HEK293 (cell line): ENCODE measurements at regions not wholly inside any gene's neighbourhood (a gene's known extent, or its start where the extent isn't known, plus 50 kb on each side); places are given as distances from the start of the nearest gene placed in this dataset.

ENCODE experiments used
- CTCF ChIA-PET: fragments of 350-600 bp; formaldehyde crosslinking; extraction: SDS; loops from one replicate; lab custom pipeline; 2021; ENCODE audit warnings: antibody characterized with exemption; lab: Yijun Ruan, JAX
- POLR2A ChIA-PET: fragments of 300-600 bp; formaldehyde crosslinking; extraction: SDS; loops from one replicate; lab custom pipeline; 2020; ENCODE audit warnings: antibody characterized with exemption, inconsistent platforms; lab: Yijun Ruan, JAX
- H3K27ac ChIP-seq: fragments of 200-500 bp; sonication (Bioruptor generic); 2 replicates; pipeline ENCODE4 v1.5.1; 2014; ENCODE audit warnings: low read depth, low read length, control low read depth, inconsistent platforms; ENCODE audit errors: extremely low read depth
- H3K36me3 ChIP-seq, 2 experiments: fragments of 200-500 bp in 1 of 2; sonication (Bioruptor generic) in 1 of 2; 1 replicate in 1 of 2; 2 replicates in 1 of 2; pipeline ENCODE4 v1.5.1; 2014 to 2017; ENCODE audit warnings: inconsistent platforms in 2 of 2, low read length in 2 of 2; ENCODE audit not compliant: control insufficient read depth in 2 of 2, insufficient read depth in 1 of 2
- H3K4me1 ChIP-seq: fragments of 200-500 bp; sonication (Bioruptor generic); 2 replicates; pipeline ENCODE4 v1.5.1; 2014; ENCODE audit warnings: mild to moderate bottlenecking, low read length, inconsistent platforms; ENCODE audit not compliant: control insufficient read depth, insufficient read depth
- H3K4me3 ChIP-seq: 2 replicates; pipeline ENCODE4 v1.5.1; 2011; ENCODE audit warnings: low read depth, mild to moderate bottlenecking, control low read depth, low read length, moderate library complexity
- H3K9me3 ChIP-seq: fragments of 200-500 bp; sonication (Bioruptor generic); 2 replicates; pipeline ENCODE4 v1.5.1; 2014; ENCODE audit warnings: low read depth, low read length, inconsistent platforms; ENCODE audit not compliant: control insufficient read depth, insufficient read depth
- RBAK ChIP-seq: fragments of 450-650 bp; formaldehyde crosslinking; IDR thresholded peaks from 2 replicates; pipeline ENCODE4 v1.5.1; 2016; ENCODE audit warnings: missing biosample characterization, missing genetic modification characterization
- ZBTB10 ChIP-seq: fragments of 450-650 bp; formaldehyde crosslinking; IDR thresholded peaks from 2 replicates; pipeline ENCODE4 v1.5.1; 2016; ENCODE audit warnings: missing biosample characterization, missing genetic modification characterization
- ZBTB8A ChIP-seq: fragments of 450-650 bp; formaldehyde crosslinking; IDR thresholded peaks from 2 replicates; pipeline ENCODE4 v1.5.1; 2016; ENCODE audit warnings: missing biosample characterization, missing genetic modification characterization
- ZNF16 ChIP-seq: fragments of 450-650 bp; formaldehyde crosslinking; IDR thresholded peaks from 2 replicates; pipeline ENCODE4 v1.5.1; 2016; ENCODE audit warnings: low read depth, missing biosample characterization, missing genetic modification characterization
- ZNF169 ChIP-seq: fragments of 450-650 bp; formaldehyde crosslinking; IDR thresholded peaks from 2 replicates; pipeline ENCODE4 v1.5.1; 2016; ENCODE audit warnings: missing biosample characterization, missing genetic modification characterization
- ZNF184 ChIP-seq: fragments of 450-650 bp; IDR thresholded peaks from 2 replicates; pipeline ENCODE4 v1.5.1; 2018; ENCODE audit warnings: missing biosample characterization, mild to moderate bottlenecking, missing genetic modification characterization
- ZNF211 ChIP-seq: fragments of 450-650 bp; formaldehyde crosslinking; IDR thresholded peaks from 2 replicates; pipeline ENCODE4 v1.5.1; 2016; ENCODE audit warnings: low read depth, missing biosample characterization, missing genetic modification characterization
- ZNF221 ChIP-seq: fragments of 450-650 bp; formaldehyde crosslinking; IDR thresholded peaks from 2 replicates; pipeline ENCODE4 v1.5.1; 2017; ENCODE audit warnings: missing biosample characterization, missing genetic modification characterization, borderline replicate concordance
- ZNF26 ChIP-seq: fragments of 450-650 bp; formaldehyde crosslinking; IDR thresholded peaks from 2 replicates; pipeline ENCODE4 v1.5.1; 2016; ENCODE audit warnings: missing biosample characterization, missing genetic modification characterization
- ZNF302 ChIP-seq: fragments of 450-650 bp; formaldehyde crosslinking; IDR thresholded peaks from 2 replicates; pipeline ENCODE4 v1.5.1; 2016; ENCODE audit warnings: missing biosample characterization, missing genetic modification characterization, low read depth
- ZNF501 ChIP-seq: fragments of 450-650 bp; formaldehyde crosslinking; IDR thresholded peaks from 2 replicates; pipeline ENCODE4 v1.5.1; 2016; ENCODE audit warnings: missing biosample characterization, missing genetic modification characterization
- ZNF510 ChIP-seq: fragments of 450-650 bp; formaldehyde crosslinking; IDR thresholded peaks from 2 replicates; pipeline ENCODE4 v1.5.1; 2018; ENCODE audit warnings: mild to moderate bottlenecking, missing genetic modification characterization, missing biosample characterization; ENCODE audit not compliant: insufficient replicate concordance
- ZNF514 ChIP-seq: fragments of 450-650 bp; formaldehyde crosslinking; IDR thresholded peaks from 2 replicates; pipeline ENCODE4 v1.5.1; 2016; ENCODE audit warnings: missing biosample characterization, missing genetic modification characterization
- ZNF529 ChIP-seq: fragments of 450-650 bp; formaldehyde crosslinking; IDR thresholded peaks from 2 replicates; pipeline ENCODE4 v1.5.1; 2017; ENCODE audit warnings: missing genetic modification characterization, missing biosample characterization; ENCODE audit not compliant: insufficient replicate concordance
- ZNF548 ChIP-seq: fragments of 450-650 bp; formaldehyde crosslinking; IDR thresholded peaks from 2 replicates; pipeline ENCODE4 v1.5.1; 2016; ENCODE audit warnings: missing biosample characterization, missing genetic modification characterization
- ZNF624 ChIP-seq: fragments of 450-650 bp; formaldehyde crosslinking; IDR thresholded peaks from 2 replicates; pipeline ENCODE4 v1.5.1; 2017; ENCODE audit warnings: missing biosample characterization, missing genetic modification characterization
- ZNF747 ChIP-seq: fragments of 450-650 bp; formaldehyde crosslinking; IDR thresholded peaks from 2 replicates; pipeline ENCODE4 v1.5.1; 2016; ENCODE audit warnings: missing biosample characterization, missing genetic modification characterization
- ZNF777 ChIP-seq: fragments of 450-650 bp; formaldehyde crosslinking; IDR thresholded peaks from 2 replicates; pipeline ENCODE4 v1.5.1; 2017; ENCODE audit warnings: missing biosample characterization, missing genetic modification characterization, borderline replicate concordance
- ZNF837 ChIP-seq: fragments of 450-650 bp; formaldehyde crosslinking; IDR thresholded peaks from 2 replicates; pipeline ENCODE4 v1.5.1; 2016; ENCODE audit warnings: missing biosample characterization, missing genetic modification characterization
- ZSCAN30 ChIP-seq: fragments of 450-650 bp; IDR thresholded peaks from 2 replicates; pipeline ENCODE4 v1.5.1; 2018; ENCODE audit warnings: missing biosample characterization, mild to moderate bottlenecking, missing genetic modification characterization, moderate library complexity
- TF ChIP-seq, protein P1 (sequence below): fragments of 450-650 bp; formaldehyde crosslinking; IDR thresholded peaks from 2 replicates; pipeline ENCODE4 v1.5.1; 2016; ENCODE audit warnings: missing biosample characterization, missing genetic modification characterization
- TF ChIP-seq, protein P2 (sequence below): fragments of 450-650 bp; formaldehyde crosslinking; IDR thresholded peaks from 2 replicates; pipeline ENCODE4 v1.5.1; 2017; ENCODE audit warnings: missing biosample characterization, missing genetic modification characterization

GRCh38 chr9:7983490-7983889 is 183.9 kb upstream of the DMAC1 start:
- TF ChIP-seq RBAK (tag by site-specific recombination) (no peak), ZBTB10 (tag by site-specific recombination) (no peak), ZNF169 (tag by site-specific recombination) (no peak), ZNF624 (tag by site-specific recombination) (no peak), ZNF529 (tag by site-specific recombination) (no peak)
- ChIA-PET CTCF (no interaction called here), POLR2A (no interaction called here)
- H3K4me3 ChIP-seq = no peak overlapping the region
- no peaks in the 10 kb centered on the region for H3K4me1 ChIP-seq
- H3K27ac ChIP-seq = no peak overlapping the region
- H3K9me3 ChIP-seq = no peaks in the 10 kb centered on the region
- H3K36me3 ChIP-seq = no peaks in the 10 kb centered on the region

- H3K9me3 ChIP-seq = no peaks in the 10 kb centered on the region
- POLR2A ChIA-PET = no interaction called here
- no peak overlapping the region for H3K4me3 ChIP-seq
- TF ChIP-seq ZNF510 (no peak), ZNF184 (tag by site-specific recombination) (no peak), ZNF26 (tag by site-specific recombination) (no peak), ZNF837 (tag by site-specific recombination) (no peak), ZNF747 (no peak), ZNF777 (tag by site-specific recombination) (no peak), ZNF548 (tag by site-specific recombination) (no peak), ZBTB8A (tag by site-specific recombination) (no peak), ZNF514 (tag by site-specific recombination) (no peak), ZNF16 (tag by site-specific recombination) (no peak), ZNF302 (tag by site-specific recombination) (no peak), ZNF211 (no peak), ZNF501 (tag by site-specific recombination) (no peak), ZSCAN30 (tag by site-specific recombination) (no peak), ZNF221 (tag by site-specific recombination) (no peak)
- TF ChIP-seq, protein P1, sequence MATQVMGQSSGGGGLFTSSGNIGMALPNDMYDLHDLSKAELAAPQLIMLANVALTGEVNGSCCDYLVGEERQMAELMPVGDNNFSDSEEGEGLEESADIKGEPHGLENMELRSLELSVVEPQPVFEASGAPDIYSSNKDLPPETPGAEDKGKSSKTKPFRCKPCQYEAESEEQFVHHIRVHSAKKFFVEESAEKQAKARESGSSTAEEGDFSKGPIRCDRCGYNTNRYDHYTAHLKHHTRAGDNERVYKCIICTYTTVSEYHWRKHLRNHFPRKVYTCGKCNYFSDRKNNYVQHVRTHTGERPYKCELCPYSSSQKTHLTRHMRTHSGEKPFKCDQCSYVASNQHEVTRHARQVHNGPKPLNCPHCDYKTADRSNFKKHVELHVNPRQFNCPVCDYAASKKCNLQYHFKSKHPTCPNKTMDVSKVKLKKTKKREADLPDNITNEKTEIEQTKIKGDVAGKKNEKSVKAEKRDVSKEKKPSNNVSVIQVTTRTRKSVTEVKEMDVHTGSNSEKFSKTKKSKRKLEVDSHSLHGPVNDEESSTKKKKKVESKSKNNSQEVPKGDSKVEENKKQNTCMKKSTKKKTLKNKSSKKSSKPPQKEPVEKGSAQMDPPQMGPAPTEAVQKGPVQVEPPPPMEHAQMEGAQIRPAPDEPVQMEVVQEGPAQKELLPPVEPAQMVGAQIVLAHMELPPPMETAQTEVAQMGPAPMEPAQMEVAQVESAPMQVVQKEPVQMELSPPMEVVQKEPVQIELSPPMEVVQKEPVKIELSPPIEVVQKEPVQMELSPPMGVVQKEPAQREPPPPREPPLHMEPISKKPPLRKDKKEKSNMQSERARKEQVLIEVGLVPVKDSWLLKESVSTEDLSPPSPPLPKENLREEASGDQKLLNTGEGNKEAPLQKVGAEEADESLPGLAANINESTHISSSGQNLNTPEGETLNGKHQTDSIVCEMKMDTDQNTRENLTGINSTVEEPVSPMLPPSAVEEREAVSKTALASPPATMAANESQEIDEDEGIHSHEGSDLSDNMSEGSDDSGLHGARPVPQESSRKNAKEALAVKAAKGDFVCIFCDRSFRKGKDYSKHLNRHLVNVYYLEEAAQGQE (tag by site-specific recombination) = no peak
- TF ChIP-seq, protein P2, sequence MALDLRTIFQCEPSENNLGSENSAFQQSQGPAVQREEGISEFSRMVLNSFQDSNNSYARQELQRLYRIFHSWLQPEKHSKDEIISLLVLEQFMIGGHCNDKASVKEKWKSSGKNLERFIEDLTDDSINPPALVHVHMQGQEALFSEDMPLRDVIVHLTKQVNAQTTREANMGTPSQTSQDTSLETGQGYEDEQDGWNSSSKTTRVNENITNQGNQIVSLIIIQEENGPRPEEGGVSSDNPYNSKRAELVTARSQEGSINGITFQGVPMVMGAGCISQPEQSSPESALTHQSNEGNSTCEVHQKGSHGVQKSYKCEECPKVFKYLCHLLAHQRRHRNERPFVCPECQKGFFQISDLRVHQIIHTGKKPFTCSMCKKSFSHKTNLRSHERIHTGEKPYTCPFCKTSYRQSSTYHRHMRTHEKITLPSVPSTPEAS = no peak
- H3K27ac ChIP-seq = no peak overlapping the region
- CTCF ChIA-PET = no interaction called here
- H3K4me1 ChIP-seq = no peaks in the 10 kb centered on the region
- H3K36me3 ChIP-seq = no peaks in the 10 kb centered on the region
Measured at GRCh38 chr9:7982907-7983306, 183.3 kb upstream of the DMAC1 start.
